Neural cell (in vitro differentiated cells): ENCODE measurements at regions not wholly inside any gene's neighbourhood (a gene's known extent, or its start where the extent isn't known, plus 50 kb on each side); places are given as distances from the start of the nearest gene placed in this dataset.

Experiments
- H2AFZ ChIP-seq: fragments of 200-600, 300-800 bp; sonication (generic), shearing (Covaris generic); 2 replicates; pipeline ENCODE4 v1.6.0; 2014; ENCODE audit warnings: low read depth, mild to moderate bottlenecking, antibody characterized with exemption, low read length, moderate library complexity
- H3F3A ChIP-seq: fragments of 200-600 bp; shearing (Covaris generic); 2 replicates; pipeline ENCODE4 v1.6.1; 2016; ENCODE audit warnings: mild to moderate bottlenecking, moderate library complexity, mixed read lengths, antibody characterized with exemption, low read length; ENCODE audit not compliant: insufficient read depth, poor library complexity, severe bottlenecking
- H3K27ac ChIP-seq: fragments of 200-600, 300-800 bp; sonication (generic), shearing (Covaris generic); 2 replicates; pipeline ENCODE4 v1.5.1; 2014; ENCODE audit warnings: mild to moderate bottlenecking, low read length, moderate library complexity
- H3K27me3 ChIP-seq: fragments of 300-800, 200-600 bp; sonication (generic), shearing (Covaris generic); 2 replicates; pipeline ENCODE4 v1.6.0; 2014; ENCODE audit warnings: mild to moderate bottlenecking, low read depth, low read length, moderate library complexity; ENCODE audit not compliant: insufficient read depth
- H3K36me3 ChIP-seq: fragments of 300-800, 200-600 bp; sonication (generic), shearing (Covaris generic); 2 replicates; pipeline ENCODE4 v1.5.1; 2014; ENCODE audit warnings: mild to moderate bottlenecking, antibody characterized with exemption, low read length, moderate library complexity; ENCODE audit not compliant: insufficient read depth
- H3K4me2 ChIP-seq: fragments of 300-800, 200-600 bp; sonication (generic), shearing (Covaris generic); 2 replicates; pipeline ENCODE4 v1.6.0; 2014; ENCODE audit warnings: mild to moderate bottlenecking, low read length
- H3K4me3 ChIP-seq: fragments of 300-800, 200-600 bp; sonication (generic), shearing (Covaris generic); 2 replicates; pipeline ENCODE4 v1.5.1; 2014; ENCODE audit warnings: mild to moderate bottlenecking, low read length, moderate library complexity
- H3K79me2 ChIP-seq: fragments of 200-600 bp; shearing (Covaris generic); replicated peaks from 2 replicates; pipeline ENCODE4 v1.6.0; 2014; ENCODE audit warnings: mild to moderate bottlenecking, low read length, moderate library complexity; ENCODE audit not compliant: insufficient read depth
- H3K9ac ChIP-seq: fragments of 300-800, 200-600 bp; sonication (generic), shearing (Covaris generic); 2 replicates; pipeline ENCODE4 v1.6.1; 2016; ENCODE audit warnings: mild to moderate bottlenecking, low read length, mixed read lengths
- H3K9me2 ChIP-seq: fragments of 200-600 bp; shearing (Covaris generic); 2 replicates; pipeline ENCODE4 v1.6.1; 2016; ENCODE audit warnings: mild to moderate bottlenecking, low read length, mixed read lengths; ENCODE audit not compliant: insufficient read depth
- H3K9me3 ChIP-seq: fragments of 200-600, 300-800 bp; sonication (generic), shearing (Covaris generic); 2 replicates; pipeline ENCODE4 v1.6.1; 2016; ENCODE audit warnings: mild to moderate bottlenecking, mixed run types, low read length, moderate library complexity, mixed read lengths
- H4K20me1 ChIP-seq: fragments of 200-600 bp; shearing (Covaris generic); 2 replicates; pipeline ENCODE4 v1.6.1; 2016; ENCODE audit warnings: mild to moderate bottlenecking, mixed run types; ENCODE audit not compliant: insufficient read depth
- CTCF ChIP-seq: fragments of 450-650 bp; IDR thresholded peaks from 2 replicates; pipeline ENCODE4 v1.5.1; 2014; ENCODE audit warnings: antibody characterized with exemption, mild to moderate bottlenecking, moderate library complexity; ENCODE audit not compliant: poor library complexity, severe bottlenecking
- EP300 ChIP-seq: fragments of 450-650 bp; conservative IDR thresholded peaks from 2 replicates; pipeline ENCODE4 v1.6.1; 2014; ENCODE audit warnings: antibody characterized with exemption, mild to moderate bottlenecking, moderate library complexity; ENCODE audit not compliant: poor library complexity, severe bottlenecking
- EZH2 ChIP-seq: fragments of 200-600, 300-800 bp; shearing (Covaris generic), sonication (generic); IDR thresholded peaks from 2 replicates; pipeline ENCODE4 v1.6.1; 2014; ENCODE audit warnings: antibody characterized with exemption, low read length, borderline replicate concordance, mild to moderate bottlenecking; ENCODE audit not compliant: insufficient read depth, poor library complexity, severe bottlenecking
- MXI1 ChIP-seq: fragments of 450-650 bp; conservative IDR thresholded peaks from 2 replicates; pipeline ENCODE4 v1.6.1; 2014; ENCODE audit warnings: antibody characterized with exemption, mild to moderate bottlenecking; ENCODE audit not compliant: poor library complexity, severe bottlenecking
- POLR2AphosphoS5 ChIP-seq: IDR thresholded peaks from 2 replicates; pipeline ENCODE4 v1.6.1; 2012
- RAD21 ChIP-seq: fragments of 450-650 bp; conservative IDR thresholded peaks from 2 replicates; pipeline ENCODE4 v1.6.1; 2014; ENCODE audit warnings: antibody characterized with exemption, mild to moderate bottlenecking, moderate library complexity
- REST ChIP-seq: IDR thresholded peaks from 2 replicates; pipeline ENCODE4 v1.6.1; 2012; ENCODE audit warnings: borderline replicate concordance
- SMC3 ChIP-seq: fragments of 450-650 bp; conservative IDR thresholded peaks from 2 replicates; pipeline ENCODE4 v1.6.1; 2014; ENCODE audit warnings: antibody characterized with exemption, mild to moderate bottlenecking, moderate library complexity; ENCODE audit not compliant: poor library complexity
- TAF1 ChIP-seq: IDR thresholded peaks from 2 replicates; pipeline ENCODE4 v1.6.1; 2012; ENCODE audit warnings: low read depth

DNA sequence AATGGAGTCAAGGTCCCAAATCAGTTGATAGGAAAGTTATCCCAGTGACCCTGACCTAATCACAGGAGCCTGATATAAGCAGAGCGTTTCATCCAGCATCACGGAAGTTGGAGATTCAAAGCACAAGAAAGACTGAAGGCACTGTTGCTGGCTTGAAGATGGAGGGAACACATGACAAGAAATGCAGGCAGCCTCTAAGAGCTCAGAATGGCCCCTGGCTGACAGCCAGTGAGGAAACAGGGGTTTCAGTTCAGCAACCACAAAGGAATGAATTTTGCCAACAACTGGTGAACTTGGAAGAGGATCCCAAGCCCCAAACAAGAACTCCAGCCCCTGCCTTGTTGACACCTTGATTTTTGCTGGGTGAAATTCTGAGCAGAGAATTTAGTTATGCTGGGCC, 778.5 kb downstream of the MAFB start:
- H2AFZ ChIP-seq, result no peak overlapping the region
- no peaks in the 10 kb centered on the region for H3K36me3 ChIP-seq
- no peak for TF ChIP-seq TAF1
- TF ChIP-seq EP300, result no peak
- TF ChIP-seq MXI1, result no peak

GRCh38 chr20:39909447-39909846, 779.6 kb downstream of the MAFB start:
- TF ChIP-seq EZH2 (no peak), SMC3 (no peak), CTCF (no peak), RAD21 (no peak), TAF1 (no peak)
- Histone ChIP-seq H3K36me3 (no peaks in the 10 kb centered on the region), H3K9me2 (no peaks in the 10 kb centered on the region), H3K27ac (no peak overlapping the region), H3K79me2 (no peaks in the 10 kb centered on the region), H3K9ac (no peak overlapping the region), H3K9me3 (no peaks in the 10 kb centered on the region), H3F3A (no peaks in the 10 kb centered on the region), H3K27me3 (no peaks in the 10 kb centered on the region), H2AFZ (no peak overlapping the region), H3K4me3 (no peak overlapping the region), H4K20me1 (no peaks in the 10 kb centered on the region), H3K4me2 (no peak overlapping the region)

More for the DNA sequence above, 778.5 kb downstream of the MAFB start:
- Histone ChIP-seq H3K9me3 (no peaks in the 10 kb centered on the region), H3K9ac (no peak overlapping the region), H3K4me3 (no peak overlapping the region), H3K79me2 (no peaks in the 10 kb centered on the region), H3K4me2 (no peak overlapping the region), H3K27me3 (no peaks in the 10 kb centered on the region), H3K9me2 (no peaks in the 10 kb centered on the region), H4K20me1 (no peaks in the 10 kb centered on the region), H3F3A (no peaks in the 10 kb centered on the region), H3K27ac (no peak overlapping the region)

DNA sequence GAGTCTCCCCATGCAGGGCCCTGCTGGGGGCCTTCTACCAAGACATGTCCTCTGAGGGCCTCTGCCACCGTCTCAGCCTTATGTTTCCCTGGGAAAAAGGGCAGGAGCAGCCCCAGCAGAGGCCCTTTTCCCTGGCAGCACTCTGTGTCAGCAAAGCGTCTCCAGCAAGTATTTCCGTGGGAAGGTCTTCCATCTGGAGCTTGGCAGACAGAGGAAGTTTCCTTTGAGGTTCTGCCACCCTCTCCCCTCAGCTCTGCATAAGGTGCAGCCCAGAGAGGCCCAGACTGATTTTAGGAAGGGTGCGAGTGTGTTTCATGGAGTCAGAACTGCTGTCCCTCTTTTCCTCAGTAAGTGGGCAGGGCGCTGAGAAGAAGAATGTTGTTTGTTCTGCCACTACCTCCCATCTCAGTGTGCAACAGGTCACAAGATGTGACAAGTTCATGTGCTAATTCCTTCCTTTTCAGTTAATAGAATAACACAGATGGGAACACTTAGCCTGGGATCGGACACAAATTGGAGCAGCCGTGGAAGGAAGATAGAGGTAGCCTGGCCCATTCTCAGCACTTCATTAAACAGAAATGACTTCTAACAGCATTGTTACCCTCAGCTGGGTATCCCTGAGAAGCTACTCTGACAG, 784.4 kb downstream of the MAFB start:
- Histone ChIP-seq H3K27me3 (no peaks in the 10 kb centered on the region), H3K36me3 (no peaks in the 10 kb centered on the region), H3K4me3 (no peak overlapping the region), H3K9ac (no peak overlapping the region), H4K20me1 (no peaks in the 10 kb centered on the region), H3F3A (no peaks in the 10 kb centered on the region), H3K9me2 (no peaks in the 10 kb centered on the region), H3K79me2 (no peaks in the 10 kb centered on the region), H3K9me3 (no peaks in the 10 kb centered on the region), H3K4me2 (no peak overlapping the region), H2AFZ (no peak overlapping the region), H3K27ac (no peak overlapping the region)
- TF ChIP-seq POLR2AphosphoS5 (no peak), SMC3 (no peak), MXI1 (no peak), REST (no peak), EZH2 (no peak), TAF1 (no peak), CTCF (no peak), EP300 (no peak), RAD21 (no peak)
